ENCODE measurements at regions not wholly inside any gene's neighbourhood (a gene's known extent, or its start where the extent isn't known, plus 50 kb on each side); places are given as distances from the start of the nearest gene placed in this dataset.

GRCh38 chr20:10802236-10802635, 128.4 kb upstream of the JAG1 start:
- Histone ChIP-seq H3K36me3 (no peaks in the 10 kb centered on the region), H3K27ac (no peak overlapping the region), H3K4me1 (ENCODE audit: low read depth) (peaks cover 11% of the 10 kb centered on the region), H3K4me3 (no peak overlapping the region), H3K9me3 (ENCODE audit: low read depth) (no peaks in the 10 kb centered on the region), H3K27me3 (no peaks in the 10 kb centered on the region)
- DNase-seq (ENCODE audit: low read depth in 1 of 2, low spot score in 1 of 2): peak in 1 of 2 donors; percentile 24
- no peak for TF ChIP-seq CTCF (IDR thresholded peaks at IDR 0.05; ENCODE audit: low read depth, low read length)

- no peak for DNase-seq (ENCODE audit: low read depth in 1 of 2, low spot score in 1 of 2)
- Histone ChIP-seq H3K9me3 (ENCODE audit: low read depth) (no peaks in the 10 kb centered on the region), H3K27me3 (no peaks in the 10 kb centered on the region), H3K27ac (no peak overlapping the region), H3K36me3 (no peaks in the 10 kb centered on the region), H3K4me3 (no peak overlapping the region), H3K4me1 (ENCODE audit: low read depth) (peaks cover 11% of the 10 kb centered on the region)
- TF ChIP-seq CTCF (IDR thresholded peaks at IDR 0.05; ENCODE audit: low read depth, low read length): no peak
Measured at GRCh38 chr20:10805764-10806163, 132.0 kb upstream of the JAG1 start.

GRCh38 chr20:10806539-10806938, 132.7 kb upstream of the JAG1 start:
- no peak overlapping the region for H3K4me3 ChIP-seq
- H3K27ac ChIP-seq: no peak overlapping the region
- no peak for TF ChIP-seq CTCF (IDR thresholded peaks at IDR 0.05; ENCODE audit: low read depth, low read length)
- no peaks in the 10 kb centered on the region for H3K9me3 ChIP-seq (ENCODE audit: low read depth)
- no peaks in the 10 kb centered on the region for H3K36me3 ChIP-seq
- no peaks in the 10 kb centered on the region for H3K27me3 ChIP-seq
- DNase-seq (ENCODE audit: low read depth in 1 of 2, low spot score in 1 of 2): peak in 1 of 2 donors; percentile 10
- peaks cover 6% of the 10 kb centered on the region for H3K4me1 ChIP-seq (ENCODE audit: low read depth)

- no peak for DNase-seq (ENCODE audit: low read depth in 1 of 2, low spot score in 1 of 2)
- no peaks in the 10 kb centered on the region for H3K27me3 ChIP-seq
- H3K4me3 ChIP-seq: no peak overlapping the region
- H3K4me1 ChIP-seq (ENCODE audit: low read depth): peaks cover 6% of the 10 kb centered on the region
- no peak for TF ChIP-seq CTCF (IDR thresholded peaks at IDR 0.05; ENCODE audit: low read depth, low read length)
- H3K9me3 ChIP-seq (ENCODE audit: low read depth): no peaks in the 10 kb centered on the region
- no peak overlapping the region for H3K27ac ChIP-seq
- no peaks in the 10 kb centered on the region for H3K36me3 ChIP-seq
Measured at GRCh38 chr20:10807013-10807412, 133.2 kb upstream of the JAG1 start.

GRCh38 chr20:10812759-10813327, 139.0 kb upstream of the JAG1 start:
- Histone ChIP-seq H3K9me3 (ENCODE audit: low read depth) (no peaks in the 10 kb centered on the region), H3K4me3 (no peak overlapping the region), H3K27me3 (no peaks in the 10 kb centered on the region), H3K27ac (no peak overlapping the region), H3K36me3 (no peaks in the 10 kb centered on the region), H3K4me1 (ENCODE audit: low read depth) (no peaks in the 10 kb centered on the region)
- DNase-seq (ENCODE audit: low read depth in 1 of 2, low spot score in 1 of 2): no peak
- TF ChIP-seq CTCF (IDR thresholded peaks at IDR 0.05; ENCODE audit: low read depth, low read length): no peak

GRCh38 chr20:10823585-10823984, 149.8 kb upstream of the JAG1 start:
- no peak for TF ChIP-seq CTCF (IDR thresholded peaks at IDR 0.05; ENCODE audit: low read depth, low read length)
- H3K36me3 ChIP-seq: no peaks in the 10 kb centered on the region
- no peak for DNase-seq (ENCODE audit: low read depth in 1 of 2, low spot score in 1 of 2)
- H3K4me3 ChIP-seq: no peak overlapping the region
- no peaks in the 10 kb centered on the region for H3K27me3 ChIP-seq
- no peak overlapping the region for H3K27ac ChIP-seq
- no peaks in the 10 kb centered on the region for H3K9me3 ChIP-seq (ENCODE audit: low read depth)
- H3K4me1 ChIP-seq (ENCODE audit: low read depth): no peaks in the 10 kb centered on the region
